Esophagus mucosa (tissue), 1 donor: ENCODE measurements at regions not wholly inside any gene's neighbourhood (a gene's known extent, or its start where the extent isn't known, plus 50 kb on each side); places are given as distances from the start of the nearest gene placed in this dataset.
"Not testable (repeated sequence)": the region's sequence is repeated elsewhere in the genome, so short reads cannot be mapped to it uniquely, and the experiment has no call there.

Experiments used
- ATAC-seq: fragments of 200-7000 bp; cut with Tn5 transposase; one replicate; pipeline ENCODE4 v1.9.1; 2020
- donor health status: DM: yes; HTN: yes; CAD: no.

- no peak for ATAC-seq
These were observed 181.7 kb upstream of the COPS8 start for GRCh38 chr2:236903978-236904377.

GRCh38 chr2:236904389-236905263, 181.1 kb upstream of the COPS8 start:
- no peak for ATAC-seq

- no peak for ATAC-seq
These were observed 179.7 kb upstream of the COPS8 start for GRCh38 chr2:236905976-236906375.

- no peak for ATAC-seq
These were observed 177.1 kb upstream of the COPS8 start for GRCh38 chr2:236908439-236909192.

GRCh38 chr2:236909193-236909504, 176.5 kb upstream of the COPS8 start:
- ATAC-seq: no peak

GRCh38 chr2:236909802-236910201, 175.9 kb upstream of the COPS8 start:
- no peak for ATAC-seq

- no peak for ATAC-seq
These were observed 174.8 kb upstream of the COPS8 start for GRCh38 chr2:236910781-236911495.

- ATAC-seq: no peak
These were observed 173.2 kb upstream of the COPS8 start for GRCh38 chr2:236912326-236913120.

GRCh38 chr2:236915186-236915585, 170.5 kb upstream of the COPS8 start:
- no peak for ATAC-seq

GRCh38 chr2:236915726-236916125, 170.0 kb upstream of the COPS8 start:
- no peak for ATAC-seq

- no peak for ATAC-seq
These were observed 169.5 kb upstream of the COPS8 start for GRCh38 chr2:236916181-236916580.

- no peak for ATAC-seq
These were observed 169.0 kb upstream of the COPS8 start for GRCh38 chr2:236916651-236917050.

- ATAC-seq: no peak
These were observed 168.5 kb upstream of the COPS8 start for GRCh38 chr2:236917164-236917563.

- ATAC-seq: no peak
These were observed 167.1 kb upstream of the COPS8 start for GRCh38 chr2:236918545-236918944.

- peak; percentile 36 for ATAC-seq
These were observed 166.5 kb upstream of the COPS8 start for GRCh38 chr2:236919209-236919608.

- not testable (repeated sequence) for ATAC-seq
These were observed 165.8 kb upstream of the COPS8 start for GRCh38 chr2:236919801-236920379.

- no peak for ATAC-seq
These were observed 163.6 kb upstream of the COPS8 start for GRCh38 chr2:236922061-236922460.

- no peak for ATAC-seq
These were observed 157.2 kb upstream of the COPS8 start for GRCh38 chr2:236928380-236929037.

- no peak for ATAC-seq
These were observed 152.8 kb upstream of the COPS8 start for GRCh38 chr2:236932831-236933361.

- ATAC-seq: no peak
These were observed 151.5 kb upstream of the COPS8 start for GRCh38 chr2:236934166-236934565.

GRCh38 chr2:236934656-236935055, 151.0 kb upstream of the COPS8 start:
- no peak for ATAC-seq
